Caco-2 (cell line): ENCODE measurements at regions not wholly inside any gene's neighbourhood (a gene's known extent, or its start where the extent isn't known, plus 50 kb on each side); places are given as distances from the start of the nearest gene placed in this dataset.

Experiments used
- BruUV-seq: library from RNA; stranded (reverse); fragments of 400-500 nt; replicated peaks from 2 replicates; lab custom pipeline; 2021; lab: Mats Ljungman, UMichigan
- CTCF ChIA-PET: fragments of 300-600 bp; sonication (Branson Sonifier 250); formaldehyde crosslinking; loops from one replicate; lab custom pipeline; 2022; ENCODE audit warnings: antibody characterized with exemption; lab: Charles Lee
- POLR2A ChIA-PET: fragments of 300-600 bp; sonication (Branson Sonifier 250); formaldehyde crosslinking; loops from one replicate; lab custom pipeline; 2022; ENCODE audit warnings: antibody characterized with exemption; lab: Charles Lee
- DNase-seq, 2 experiments: peaks; one replicate each; pipeline versions ENCODE4 v3.0.0 to v3.0.0-alpha.2; 2020 to 2022
- H3K27me3 ChIP-seq: replicated peaks from 2 replicates; pipeline ENCODE4 v1.6.0; 2011; ENCODE audit warnings: low read length; ENCODE audit not compliant: control insufficient read depth, insufficient read depth
- H3K36me3 ChIP-seq: 2 replicates; pipeline ENCODE4 v1.5.1; 2011; ENCODE audit warnings: low read length; ENCODE audit not compliant: control insufficient read depth, insufficient read depth
- H3K4me1 ChIP-seq: fragments of 250-450 bp; sonication (Bioruptor Pico); 2 replicates; pipeline ENCODE4 v1.5.1; 2020; ENCODE audit warnings: mild to moderate bottlenecking
- H3K4me3 ChIP-seq: 2 replicates; pipeline ENCODE4 v1.5.1; 2011; ENCODE audit warnings: low read depth, mild to moderate bottlenecking, control low read depth, low read length
- H3K9me3 ChIP-seq: fragments of 250-450 bp; sonication (Bioruptor Pico); 2 replicates; pipeline ENCODE4 v1.5.1; 2020; ENCODE audit warnings: mild to moderate bottlenecking, moderate library complexity
- H3K27ac Mint-ChIP-seq: one replicate; pipeline ENCODE4 v1.8.0; 2022; ENCODE audit warnings: mixed read lengths; ENCODE audit not compliant: unreplicated experiment
- H3K27me3 Mint-ChIP-seq: one replicate; pipeline ENCODE4 v1.8.0; 2022; ENCODE audit warnings: mixed read lengths; ENCODE audit not compliant: insufficient read depth, unreplicated experiment
- H3K36me3 Mint-ChIP-seq: one replicate; pipeline ENCODE4 v1.8.0; 2022; ENCODE audit warnings: mild to moderate bottlenecking, mixed read lengths; ENCODE audit not compliant: insufficient read depth, unreplicated experiment
- H3K4me1 Mint-ChIP-seq: one replicate; pipeline ENCODE4 v1.8.0; 2022; ENCODE audit warnings: low read depth, mixed read lengths; ENCODE audit not compliant: unreplicated experiment
- H3K4me3 Mint-ChIP-seq: one replicate; pipeline ENCODE4 v1.8.0; 2022; ENCODE audit warnings: mild to moderate bottlenecking, moderate library complexity, mixed read lengths; ENCODE audit not compliant: unreplicated experiment
- H3K9me3 Mint-ChIP-seq: one replicate; pipeline ENCODE4 v1.8.0; 2022; ENCODE audit warnings: mixed read lengths; ENCODE audit not compliant: unreplicated experiment
- intact Hi-C: fragments of 100-400 bp; cut with micrococcal nuclease; formaldehyde crosslinking; loops from one replicate; pipeline ENCODE4 v1.10.0; 2022; ENCODE audit not compliant: unreplicated experiment
- TF ChIP-seq, protein P1 (sequence below), 2 experiments: fragments of 200-600 bp in 1 of 2; IDR thresholded peaks; 1 replicate in 1 of 2; 2 replicates in 1 of 2; pipeline versions ENCODE4 v1.5.1 to v1.8.0; 2011 to 2022; ENCODE audit warnings: antibody characterized with exemption in 1 of 2, control low read depth in 1 of 2, inconsistent platforms in 1 of 2, low read depth in 1 of 2, low read length in 1 of 2, mild to moderate bottlenecking in 1 of 2, moderate library complexity in 1 of 2; ENCODE audit not compliant: insufficient read depth in 1 of 2, severe bottlenecking in 1 of 2, unreplicated experiment in 1 of 2

DNA sequence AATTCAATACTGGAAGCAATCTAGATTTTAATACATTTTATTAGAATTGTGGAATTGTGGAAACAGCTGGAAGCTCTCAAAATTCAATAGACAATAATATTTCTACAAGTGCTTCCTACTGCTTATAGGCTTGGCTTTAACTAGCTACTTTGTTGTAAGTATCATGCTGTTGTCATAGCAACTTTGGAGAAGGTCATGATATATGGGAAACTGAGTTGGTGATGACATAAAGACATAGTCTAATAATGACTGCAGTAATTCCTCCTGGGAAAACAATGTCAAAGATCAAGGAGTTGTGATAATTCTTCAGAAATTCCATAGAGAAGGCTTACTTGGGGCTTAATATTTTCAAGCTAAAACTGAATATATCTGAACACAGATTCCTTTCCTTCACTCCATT, 266.6 kb downstream of the KIF21A start:
- Mint-ChIP-seq H3K4me3 (no peak overlapping the region), H3K27me3 (peaks cover 2% of the 10 kb centered on the region), H3K27ac (no peak overlapping the region), H3K4me1 (no peaks in the 10 kb centered on the region), H3K36me3 (no peaks in the 10 kb centered on the region), H3K9me3 (no peaks in the 10 kb centered on the region)
- no TSS peak for BruUV-seq
- 0 out of 2 replicates have a peak, but pooled peaks cover 3% of the 10 kb centered on the region for H3K9me3 ChIP-seq
- no peaks in the 10 kb centered on the region for H3K4me1 ChIP-seq
- no peak overlapping the region for H3K4me3 ChIP-seq
- no peaks in the 10 kb centered on the region for H3K27me3 ChIP-seq
- CTCF ChIA-PET = no interaction called here
- DNase-seq = no peak
- intact Hi-C loops = no loop called here
- POLR2A ChIA-PET = no interaction called here
- H3K36me3 ChIP-seq = no peaks in the 10 kb centered on the region
- TF ChIP-seq, protein P1, sequence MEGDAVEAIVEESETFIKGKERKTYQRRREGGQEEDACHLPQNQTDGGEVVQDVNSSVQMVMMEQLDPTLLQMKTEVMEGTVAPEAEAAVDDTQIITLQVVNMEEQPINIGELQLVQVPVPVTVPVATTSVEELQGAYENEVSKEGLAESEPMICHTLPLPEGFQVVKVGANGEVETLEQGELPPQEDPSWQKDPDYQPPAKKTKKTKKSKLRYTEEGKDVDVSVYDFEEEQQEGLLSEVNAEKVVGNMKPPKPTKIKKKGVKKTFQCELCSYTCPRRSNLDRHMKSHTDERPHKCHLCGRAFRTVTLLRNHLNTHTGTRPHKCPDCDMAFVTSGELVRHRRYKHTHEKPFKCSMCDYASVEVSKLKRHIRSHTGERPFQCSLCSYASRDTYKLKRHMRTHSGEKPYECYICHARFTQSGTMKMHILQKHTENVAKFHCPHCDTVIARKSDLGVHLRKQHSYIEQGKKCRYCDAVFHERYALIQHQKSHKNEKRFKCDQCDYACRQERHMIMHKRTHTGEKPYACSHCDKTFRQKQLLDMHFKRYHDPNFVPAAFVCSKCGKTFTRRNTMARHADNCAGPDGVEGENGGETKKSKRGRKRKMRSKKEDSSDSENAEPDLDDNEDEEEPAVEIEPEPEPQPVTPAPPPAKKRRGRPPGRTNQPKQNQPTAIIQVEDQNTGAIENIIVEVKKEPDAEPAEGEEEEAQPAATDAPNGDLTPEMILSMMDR (IDR thresholded peaks at IDR 0.05; ENCODE audit: insufficient read depth in 1 of 2, low read depth in 1 of 2, low read length in 1 of 2, severe bottlenecking in 1 of 2, unreplicated experiment in 1 of 2) = no peak

- POLR2A ChIA-PET = no interaction called here
- H3K9me3 Mint-ChIP-seq = no peaks in the 10 kb centered on the region
- Histone ChIP-seq H3K4me1 (no peaks in the 10 kb centered on the region), H3K36me3 (no peaks in the 10 kb centered on the region), H3K9me3 (0 out of 2 replicates have a peak, but pooled peaks cover 3% of the 10 kb centered on the region), H3K4me3 (no peak overlapping the region), H3K27me3 (no peaks in the 10 kb centered on the region)
- H3K27me3 Mint-ChIP-seq = no peaks in the 10 kb centered on the region
- BruUV-seq = no TSS peak
- intact Hi-C loops = no loop called here
- TF ChIP-seq, protein P1 (IDR thresholded peaks at IDR 0.05; ENCODE audit: insufficient read depth in 1 of 2, low read depth in 1 of 2, low read length in 1 of 2, severe bottlenecking in 1 of 2, unreplicated experiment in 1 of 2) = no peak
- CTCF ChIA-PET = no interaction called here
- H3K36me3 Mint-ChIP-seq = no peaks in the 10 kb centered on the region
- no peak overlapping the region for H3K4me3 Mint-ChIP-seq
- H3K4me1 Mint-ChIP-seq = no peaks in the 10 kb centered on the region
- H3K27ac Mint-ChIP-seq = no peak overlapping the region
- DNase-seq = no peak
Observed at GRCh38 chr12:39173726-39174125, 268.3 kb upstream of the CPNE8 start.

DNA sequence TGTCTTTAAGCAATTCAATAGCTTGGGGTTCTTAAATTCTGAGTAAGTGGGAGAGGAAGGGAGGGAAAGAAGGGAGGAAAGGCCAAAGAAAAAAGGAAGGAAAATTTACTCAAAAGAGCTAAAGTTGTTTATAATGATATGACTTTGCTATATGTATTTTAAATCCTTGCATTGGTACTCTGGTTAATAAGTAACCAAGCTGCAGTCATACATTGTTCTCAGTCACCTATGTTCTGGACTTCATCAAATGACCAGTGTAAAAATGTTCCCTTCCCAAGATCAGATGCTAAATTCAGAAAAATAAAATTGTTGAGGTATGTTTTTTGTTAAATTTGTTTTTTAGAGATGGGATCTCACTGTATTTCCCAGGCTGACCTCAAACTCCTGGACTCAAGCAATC, 259.9 kb upstream of the CPNE8 start:
- Mint-ChIP-seq H3K36me3 (no peaks in the 10 kb centered on the region), H3K4me3 (no peak overlapping the region), H3K4me1 (no peaks in the 10 kb centered on the region), H3K27me3 (no peaks in the 10 kb centered on the region), H3K27ac (no peak overlapping the region), H3K9me3 (peaks cover 9% of the 10 kb centered on the region)
- TF ChIP-seq, protein P1 (IDR thresholded peaks at IDR 0.05; ENCODE audit: insufficient read depth in 1 of 2, low read depth in 1 of 2, low read length in 1 of 2, severe bottlenecking in 1 of 2, unreplicated experiment in 1 of 2) = no peak
- H3K4me1 ChIP-seq = no peaks in the 10 kb centered on the region
- no peaks in the 10 kb centered on the region for H3K9me3 ChIP-seq
- CTCF ChIA-PET = no interaction called here
- POLR2A ChIA-PET = no interaction called here
- H3K36me3 ChIP-seq = no peaks in the 10 kb centered on the region
- intact Hi-C loops = loop anchor here (5.0 kb wide), 1 partner anchor 107 kb away; no protein-coding TSS in a partner anchor
- H3K4me3 ChIP-seq = no peak overlapping the region
- no TSS peak for BruUV-seq
- no peak for DNase-seq
- H3K27me3 ChIP-seq = no peaks in the 10 kb centered on the region
